HG03135 (cell line): ENCODE measurements at regions not wholly inside any gene's neighbourhood (a gene's known extent, or its start where the extent isn't known, plus 50 kb on each side); places are given as distances from the start of the nearest gene placed in this dataset.

ENCODE experiments used
- ATAC-seq: cut with Tn5 transposase; IDR thresholded peaks from one replicate; pipeline ENCODE4 v1.9.1; 2021; ENCODE audit warnings: mild to moderate bottlenecking, moderate library complexity; ENCODE audit not compliant: unreplicated experiment

DNA sequence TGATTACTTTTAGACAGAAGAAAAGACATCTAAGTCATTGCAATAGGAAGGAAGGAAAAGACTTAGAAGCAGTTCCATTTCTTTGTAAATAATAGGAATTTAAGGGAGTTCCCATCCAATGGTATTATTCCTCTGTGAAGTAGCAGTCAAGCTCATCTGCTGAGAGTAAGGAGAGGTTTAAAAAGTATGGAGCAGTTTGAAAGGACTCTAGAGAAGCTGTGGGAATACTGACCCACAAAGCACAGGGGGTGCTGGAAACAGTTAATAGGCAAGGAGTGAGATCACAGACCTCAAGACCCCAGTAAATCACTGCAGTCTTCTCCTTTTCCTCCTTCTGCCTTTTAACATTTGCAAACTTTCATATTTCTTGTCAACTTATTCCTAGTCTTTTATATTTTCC, 428.5 kb downstream of the ADAMTS20 start:
- no peak for ATAC-seq

DNA sequence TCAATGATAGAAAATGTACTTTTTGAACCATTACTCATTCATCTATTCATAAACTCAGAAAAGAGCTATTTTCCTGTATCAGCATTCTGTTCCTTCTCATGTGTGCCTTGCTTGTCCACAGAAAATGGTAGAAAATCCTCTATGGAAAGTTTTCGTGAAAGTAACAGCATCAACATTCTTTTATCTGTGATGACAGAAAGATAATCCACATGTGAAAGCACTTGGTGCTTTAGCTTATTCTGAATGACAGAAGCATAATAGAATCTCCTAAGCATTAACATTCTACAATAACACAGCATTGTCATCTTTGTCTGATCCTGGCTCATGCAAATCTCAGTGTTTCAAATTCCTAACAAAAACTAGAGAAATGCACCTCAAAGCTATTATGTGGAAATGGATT, 431.9 kb downstream of the ADAMTS20 start:
- no peak for ATAC-seq

DNA sequence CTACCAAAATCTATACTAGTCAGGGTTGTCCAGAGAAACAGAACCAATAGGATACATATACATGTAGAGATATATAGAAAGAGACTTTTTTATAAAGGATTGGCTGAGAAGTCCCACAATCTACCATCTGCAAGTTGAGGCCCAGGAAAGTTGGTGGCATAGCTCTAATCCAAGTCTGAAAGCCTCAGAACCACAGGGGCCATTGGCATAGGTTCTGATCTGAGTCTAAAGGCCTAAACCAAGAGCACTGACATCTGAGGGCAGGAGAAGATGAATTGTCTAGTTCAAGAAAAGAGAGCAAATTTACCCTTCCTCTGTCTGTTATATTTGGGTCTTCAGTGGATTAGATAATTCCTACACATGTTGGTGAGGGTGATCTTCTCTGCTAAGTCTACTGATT, 433.1 kb downstream of the ADAMTS20 start:
- no peak for ATAC-seq

DNA sequence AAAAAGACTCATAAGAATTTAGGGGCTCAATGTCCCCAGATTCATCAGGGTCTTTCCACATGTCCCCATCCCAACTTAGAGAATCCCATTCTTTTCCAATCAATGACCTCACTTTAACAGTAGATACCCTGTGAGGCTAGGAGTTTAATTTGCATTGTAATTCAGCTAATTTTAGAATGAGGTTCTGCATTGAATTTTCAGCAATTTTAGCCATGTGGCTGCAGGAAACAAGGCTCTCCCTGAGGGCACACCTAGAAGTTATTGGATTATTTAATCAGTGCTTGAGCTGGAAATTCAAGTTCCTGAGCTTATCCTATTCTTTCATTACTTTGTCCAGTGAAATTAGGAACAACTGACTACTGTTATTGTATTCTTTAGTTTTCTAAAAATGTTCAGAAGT, 433.8 kb downstream of the ADAMTS20 start:
- ATAC-seq, result no peak

DNA sequence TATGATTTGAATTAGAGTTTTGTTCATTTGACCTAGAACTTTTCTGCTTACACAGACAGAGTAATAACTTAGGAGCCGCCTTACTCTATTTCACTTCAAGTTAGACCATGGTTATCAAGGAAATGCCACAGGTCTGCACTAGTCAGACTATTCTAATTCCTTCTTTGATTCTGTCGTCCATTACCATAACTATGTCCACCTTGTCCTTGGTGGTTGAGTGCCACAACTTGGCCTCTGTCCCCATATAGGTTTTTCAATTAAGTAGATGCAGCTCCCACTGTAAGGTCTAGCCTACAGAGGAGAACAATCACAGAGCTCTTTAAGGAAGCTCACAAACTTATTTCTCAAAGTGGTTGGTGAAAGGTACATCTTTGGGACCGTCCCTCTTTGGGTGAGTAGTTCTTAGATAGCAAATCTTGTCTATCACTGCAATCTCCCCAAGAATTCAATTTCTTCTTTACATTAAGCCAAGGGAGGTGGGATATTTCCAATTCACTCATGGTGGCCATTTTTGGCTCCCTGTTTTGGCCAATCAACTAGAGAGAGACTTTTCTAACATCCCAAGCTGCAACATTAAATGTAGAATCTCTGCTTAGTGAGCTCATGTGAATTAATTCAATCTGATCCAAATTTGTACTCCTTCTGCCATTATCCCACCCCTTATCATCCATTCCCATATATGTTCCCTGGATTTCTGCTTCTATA, 434.6 kb downstream of the ADAMTS20 start:
- ATAC-seq, result no peak

DNA sequence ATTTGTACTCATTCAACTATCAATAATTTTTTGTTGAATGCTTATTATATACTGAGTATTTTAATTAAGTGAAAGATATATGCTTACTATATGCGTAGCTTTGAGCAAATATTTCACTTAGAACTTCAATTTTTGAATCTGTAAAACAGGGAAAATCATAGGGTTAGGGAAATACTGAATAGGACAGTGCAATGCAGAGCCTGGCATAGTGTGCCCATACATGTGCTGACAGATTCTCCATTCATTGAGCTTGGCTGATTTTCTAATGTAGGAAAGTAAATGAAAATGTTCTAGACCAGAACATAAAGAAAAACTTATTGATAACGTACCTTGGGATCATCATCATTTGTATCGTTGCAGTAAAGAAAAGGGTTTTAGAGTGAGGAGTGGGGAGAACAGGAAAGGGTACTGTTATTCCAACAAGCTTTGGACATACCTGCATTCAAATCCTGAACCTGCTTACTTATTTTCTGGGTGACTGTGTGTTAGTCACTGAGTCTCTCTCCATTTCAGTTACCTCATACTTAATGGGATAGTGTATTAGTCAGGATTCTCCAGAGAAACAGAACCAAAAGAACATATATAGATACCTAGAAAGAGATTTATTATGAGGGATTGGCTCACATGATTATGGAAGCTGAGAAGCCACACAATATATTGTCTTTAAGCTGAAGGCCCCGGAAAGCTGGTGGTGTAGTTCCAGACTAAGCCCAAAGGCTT, 436.4 kb downstream of the ADAMTS20 start:
- ATAC-seq, result no peak

DNA sequence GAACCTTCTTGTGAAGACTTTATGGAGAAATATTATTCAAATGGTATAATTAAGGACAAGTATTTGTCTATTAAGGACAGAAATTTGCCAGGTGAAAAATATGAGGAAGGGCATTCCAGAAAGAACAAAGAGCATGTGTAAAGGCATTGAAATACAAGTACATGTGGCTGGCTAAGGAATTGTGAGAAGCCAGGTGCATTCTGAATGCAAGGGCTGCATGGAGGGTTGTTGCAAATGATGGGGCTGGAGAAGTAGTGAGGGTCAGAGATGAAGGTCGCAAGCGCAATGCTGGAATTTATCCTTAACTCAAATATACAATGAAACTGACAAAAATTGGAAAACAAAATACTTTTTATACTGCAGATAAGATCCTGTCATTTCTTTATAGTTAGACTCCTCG, 437.7 kb downstream of the ADAMTS20 start:
- no peak for ATAC-seq

DNA sequence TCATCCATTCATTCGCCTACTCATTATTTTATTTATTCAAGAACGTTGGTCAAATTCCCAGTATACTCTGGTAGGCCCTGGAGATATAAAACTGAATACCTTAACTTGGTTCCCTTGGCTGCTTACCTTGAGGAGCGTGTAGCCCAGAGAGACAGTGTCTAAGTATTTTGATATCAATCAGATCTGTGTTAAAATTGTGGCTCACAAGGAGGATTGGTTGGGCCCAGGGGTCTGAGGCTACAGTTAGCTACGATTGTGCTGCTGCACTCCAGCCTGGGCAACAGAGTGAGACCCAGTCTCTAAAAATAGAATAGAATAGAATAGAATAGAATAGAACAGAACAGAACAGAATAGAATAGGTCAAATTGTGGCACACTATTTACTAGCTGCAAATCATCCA, 438.4 kb downstream of the ADAMTS20 start:
- no peak for ATAC-seq

DNA sequence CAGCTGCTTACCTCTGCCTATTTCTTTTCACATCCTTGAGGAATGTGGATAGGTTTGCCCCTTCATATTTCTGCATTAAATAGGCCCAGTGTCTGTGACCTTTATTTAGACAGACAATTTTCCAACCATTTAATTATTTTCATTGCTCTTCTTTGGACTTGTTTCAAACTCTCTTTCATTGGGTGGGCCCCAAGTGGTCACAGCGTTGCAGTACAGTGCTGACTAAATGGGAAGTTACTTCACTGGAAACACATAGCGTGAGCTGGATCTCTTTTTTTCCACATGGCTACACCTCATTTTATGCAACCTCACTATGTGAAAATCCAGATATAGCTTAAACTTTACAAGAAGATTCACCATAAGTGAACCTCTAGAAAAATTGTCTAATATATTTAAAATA, 438.9 kb downstream of the ADAMTS20 start:
- ATAC-seq, result no peak

DNA sequence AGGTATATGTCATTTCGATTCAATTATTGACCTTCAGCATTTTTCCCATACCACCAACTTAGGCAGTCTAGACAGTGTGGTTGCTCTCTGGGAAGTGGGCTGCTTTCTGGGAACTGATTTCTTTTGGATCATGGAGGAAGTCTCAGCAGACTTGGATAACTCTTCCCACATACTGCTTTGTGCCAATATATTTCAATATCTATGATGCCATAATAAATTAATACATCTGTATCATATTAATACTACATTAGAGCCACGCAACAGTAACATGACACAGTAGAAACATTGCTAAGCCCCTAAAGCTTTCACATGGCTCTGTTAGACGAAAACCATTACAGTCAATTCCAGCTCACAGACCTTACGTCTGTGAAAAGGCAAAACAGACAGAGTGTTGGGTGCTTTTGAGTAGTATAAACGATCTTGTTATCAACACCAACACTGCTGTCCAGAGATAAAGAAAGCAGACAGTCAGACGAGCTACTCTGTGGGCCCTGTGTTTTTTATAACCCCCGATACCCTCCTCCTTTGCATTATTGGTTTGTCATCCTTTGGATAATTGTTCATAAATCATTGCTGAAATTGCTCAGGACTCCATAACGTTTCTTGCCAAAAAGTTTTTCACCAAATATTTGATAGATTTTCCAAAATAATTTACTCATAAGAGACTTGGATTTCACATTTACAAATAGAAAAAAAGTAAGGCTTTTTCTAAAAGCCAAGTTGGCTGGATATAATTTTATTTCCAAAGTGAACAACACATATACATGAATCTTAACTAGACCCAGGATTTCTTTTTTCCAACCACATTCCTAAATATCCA, 439.7 kb downstream of the ADAMTS20 start:
- ATAC-seq, result no peak

DNA sequence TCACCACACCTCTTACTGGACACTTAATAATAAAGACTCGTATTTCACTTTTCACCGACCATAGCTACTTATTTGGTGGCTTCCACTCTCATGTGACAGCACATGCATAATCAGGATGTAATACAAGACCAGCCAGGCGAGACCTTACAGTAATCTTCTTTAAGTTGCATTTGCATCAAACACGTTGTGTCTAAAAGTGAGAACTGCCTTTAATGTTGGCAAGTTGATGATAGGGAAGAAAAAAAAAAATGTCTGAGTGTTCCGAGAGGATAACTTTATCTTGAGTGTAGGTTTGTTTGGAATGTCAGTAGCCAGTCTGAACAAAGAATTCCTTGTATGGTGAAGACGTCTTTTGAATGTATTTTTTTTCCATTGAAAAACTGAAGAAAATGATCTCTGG, 440.4 kb downstream of the ADAMTS20 start:
- ATAC-seq, result no peak

DNA sequence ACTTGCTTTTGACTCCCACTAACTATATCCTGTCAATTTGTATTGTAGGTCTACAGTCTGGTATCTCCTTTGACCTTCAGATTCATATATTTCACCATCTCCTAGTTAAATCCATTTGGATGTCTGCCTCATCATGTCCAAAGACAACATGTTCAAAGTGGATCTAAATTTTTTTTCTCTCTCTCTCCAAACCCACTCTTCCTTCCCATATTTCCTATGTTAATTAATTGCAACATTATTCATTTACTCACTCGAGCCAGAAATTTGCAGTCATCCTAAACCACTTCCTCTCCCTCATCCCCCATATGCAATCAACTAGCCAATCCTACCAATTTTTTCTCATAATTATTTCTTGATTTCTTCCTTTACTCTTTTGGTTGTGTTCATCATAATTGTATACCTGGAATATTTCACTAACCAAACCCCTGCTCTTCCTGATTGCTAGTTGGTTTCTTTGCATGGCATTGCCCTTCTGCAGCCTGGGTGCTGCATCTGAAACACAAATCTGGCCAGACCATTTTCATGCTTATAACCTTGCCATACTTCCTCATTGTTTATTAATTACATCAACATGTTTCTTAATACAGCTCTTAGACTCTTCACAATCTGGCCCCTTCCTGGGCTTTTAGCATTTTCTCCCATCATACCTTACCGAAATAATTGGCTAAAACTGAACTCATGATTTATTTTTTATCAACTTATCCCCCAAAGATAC, 442.2 kb downstream of the ADAMTS20 start:
- ATAC-seq, result no peak

DNA sequence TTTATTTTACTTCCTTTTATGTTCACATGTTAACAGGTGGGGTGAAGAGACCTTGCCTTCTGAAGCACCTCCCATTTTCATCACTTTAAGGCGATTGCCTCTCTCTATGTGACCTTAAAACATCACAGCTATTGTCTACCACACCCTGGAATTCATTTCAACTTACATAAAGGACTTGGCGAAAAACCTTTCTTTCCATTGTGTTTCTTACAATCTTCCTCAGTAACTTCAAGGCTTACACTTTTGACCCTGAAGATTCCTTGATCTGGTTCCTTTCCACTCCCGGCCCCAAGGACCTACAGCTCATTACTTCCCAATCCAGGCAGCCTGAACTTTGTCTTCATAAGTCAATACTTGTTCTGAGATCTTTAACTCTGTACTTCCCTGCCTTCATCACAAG, 443.3 kb downstream of the ADAMTS20 start:
- no peak for ATAC-seq

DNA sequence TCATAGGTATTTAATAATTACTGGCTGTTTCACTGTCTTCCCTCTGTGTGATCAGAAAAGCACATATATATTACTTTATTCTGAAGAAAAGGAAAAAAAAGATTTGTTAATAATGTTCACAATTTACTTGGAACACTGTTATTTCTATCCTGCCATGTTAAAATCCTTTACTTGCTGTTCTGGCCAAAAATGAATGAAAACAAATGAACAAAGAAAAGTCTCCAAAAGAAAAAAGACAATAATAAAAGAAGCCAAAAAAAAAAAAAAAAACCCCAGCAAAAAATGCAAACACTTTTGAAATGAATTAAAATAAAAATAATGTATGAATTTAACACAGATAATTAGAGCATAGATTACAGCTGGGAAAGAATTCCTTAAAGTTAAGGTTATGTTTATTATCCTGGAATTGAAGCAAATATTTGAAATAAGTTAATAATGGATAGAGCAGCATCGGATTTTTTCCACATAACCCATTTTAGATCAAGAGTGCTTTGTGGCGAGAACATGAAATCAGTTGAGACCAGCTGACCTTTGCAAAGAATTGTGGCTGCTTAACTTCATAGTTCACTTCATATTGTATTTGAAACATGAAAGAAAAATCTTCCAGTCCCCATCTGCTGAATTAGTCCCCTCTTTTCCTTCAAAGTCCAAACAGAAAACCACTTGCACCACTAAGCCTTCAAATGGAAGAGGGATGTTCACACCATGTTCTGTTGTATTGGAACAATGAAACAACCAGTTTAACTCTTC, 444.8 kb downstream of the ADAMTS20 start:
- no peak for ATAC-seq

DNA sequence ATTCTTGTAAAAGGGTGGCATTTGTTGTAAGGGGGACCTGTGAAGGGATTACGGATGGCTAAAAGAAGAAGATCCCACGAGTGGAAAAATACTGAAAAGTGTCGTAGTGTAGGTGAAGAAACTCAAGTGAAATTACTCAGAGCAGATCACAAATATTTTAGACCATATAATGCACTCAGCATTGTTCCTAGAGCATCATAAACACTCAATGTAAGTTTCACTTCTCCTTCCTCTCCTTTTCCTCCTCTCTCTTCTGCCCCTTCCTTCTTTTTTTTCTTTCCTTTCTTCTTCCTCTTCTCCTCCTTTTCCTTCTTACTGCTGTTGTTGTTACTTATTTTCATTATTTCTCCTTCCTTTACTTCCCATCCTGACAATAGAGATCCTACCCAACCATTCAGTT, 445.6 kb downstream of the ADAMTS20 start:
- no peak for ATAC-seq

DNA sequence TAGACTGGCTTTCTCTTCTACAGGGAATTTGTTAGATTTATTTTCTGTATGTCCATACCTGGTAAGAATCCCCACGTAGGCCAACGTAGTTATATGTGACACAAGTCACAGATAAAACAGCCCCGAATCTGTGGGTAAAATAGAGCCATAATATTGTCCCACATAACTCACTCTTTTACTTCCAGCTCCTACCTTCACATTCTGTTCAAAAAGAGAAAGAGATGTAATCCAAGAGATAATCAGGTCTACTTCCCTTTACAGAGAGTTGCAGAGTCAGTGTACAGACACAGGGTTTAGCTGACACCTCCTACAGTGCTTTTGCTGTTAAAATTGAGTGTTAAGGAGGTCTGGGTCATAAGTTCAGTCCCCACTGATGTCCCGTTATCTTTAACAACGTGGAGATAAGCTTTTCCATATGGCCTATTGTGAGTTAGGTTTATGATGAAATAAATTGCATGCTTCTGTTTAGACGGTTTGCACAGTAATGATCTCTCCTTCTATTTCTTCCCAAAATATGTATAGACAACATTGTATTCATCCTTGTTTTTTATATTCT, 446.5 kb downstream of the ADAMTS20 start:
- ATAC-seq, result no peak

DNA sequence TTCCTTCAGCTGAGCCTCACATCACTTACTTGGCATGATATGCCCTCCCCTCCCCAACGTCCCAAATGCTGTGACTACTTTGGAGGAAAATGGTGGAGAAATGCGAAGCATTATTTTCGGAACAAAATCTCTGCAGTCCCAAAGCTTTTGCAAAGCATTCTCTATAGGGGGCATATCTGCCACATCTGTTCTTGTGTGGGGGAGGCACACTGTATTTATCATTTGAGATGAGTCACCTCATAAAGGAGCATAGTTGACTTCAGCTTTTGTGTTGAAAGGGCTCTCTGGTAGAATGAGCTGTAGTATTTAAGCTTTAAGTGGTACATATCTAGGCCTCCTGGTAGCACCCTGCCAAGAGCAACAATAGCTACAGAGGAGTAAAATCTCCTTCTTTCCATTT, 447.5 kb downstream of the ADAMTS20 start:
- no peak for ATAC-seq

DNA sequence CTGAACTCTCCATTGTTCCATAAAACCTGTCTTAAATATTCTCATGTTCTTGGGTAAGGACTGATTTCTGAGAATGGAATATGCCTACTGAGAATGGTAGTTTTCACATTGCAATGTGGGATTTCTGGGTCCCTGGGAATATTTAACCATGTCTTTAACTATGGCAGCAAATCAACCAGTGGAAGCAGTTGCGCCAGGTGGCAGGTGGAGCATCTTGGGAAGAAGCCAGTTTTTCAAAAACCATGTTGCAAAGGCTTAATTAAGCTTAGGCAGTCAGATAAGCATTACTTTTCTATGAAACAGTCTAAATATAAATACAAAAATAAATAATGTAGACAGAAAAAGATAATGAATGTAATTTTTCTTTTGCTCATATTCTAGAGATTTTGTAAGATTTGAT, 448.1 kb downstream of the ADAMTS20 start:
- ATAC-seq, result no peak

DNA sequence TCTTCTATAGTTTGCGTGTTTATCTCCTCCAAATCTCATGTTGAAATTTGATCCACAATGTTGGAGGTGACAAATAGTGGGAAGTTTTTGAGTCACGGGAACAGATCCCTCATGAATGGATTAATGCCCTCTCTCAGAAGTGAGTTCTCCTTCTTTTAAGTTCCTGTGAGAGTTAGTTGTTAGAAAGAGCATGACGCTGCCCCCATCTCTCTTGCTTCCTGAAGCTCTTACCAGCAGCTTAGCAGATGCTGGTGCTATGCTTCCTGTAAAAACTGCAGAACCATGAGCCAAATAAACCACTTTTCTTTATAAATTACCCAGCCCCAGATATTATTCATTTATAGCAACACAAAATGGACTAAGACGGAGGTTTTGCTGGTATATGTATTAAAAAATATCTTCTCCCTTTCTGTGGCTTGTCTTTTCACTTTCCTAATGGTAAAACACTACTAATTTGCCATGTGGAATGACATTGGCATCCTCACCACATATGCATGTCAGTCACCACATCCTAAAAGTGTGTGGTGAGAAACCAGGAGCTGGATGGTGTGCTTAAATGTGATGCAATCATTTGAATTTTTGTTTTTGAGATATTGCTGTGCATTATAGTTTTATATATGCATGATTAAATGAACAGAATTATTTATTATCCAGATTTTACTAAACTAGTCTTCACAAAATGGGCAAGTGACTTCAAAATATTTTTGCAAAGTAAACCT, 449.3 kb downstream of the ADAMTS20 start:
- no peak for ATAC-seq

DNA sequence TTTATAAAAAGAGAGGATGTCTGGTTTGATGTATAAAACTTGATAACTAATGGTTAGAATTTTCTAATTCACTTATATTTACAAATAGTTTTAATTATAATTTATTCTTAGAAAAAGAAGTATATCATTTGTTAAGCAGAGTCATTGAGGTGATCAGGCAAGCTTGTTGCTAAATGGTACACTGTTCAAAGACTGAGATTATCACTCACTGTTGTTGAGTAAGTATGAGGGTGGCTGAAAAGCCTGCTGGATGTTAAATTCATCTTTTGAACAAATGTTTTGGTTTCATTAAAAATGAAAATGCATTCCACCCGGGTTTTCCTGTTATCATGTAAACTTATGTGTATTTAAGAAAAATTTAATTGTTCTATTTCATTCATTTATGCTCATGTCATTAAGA, 451.8 kb downstream of the ADAMTS20 start:
- no peak for ATAC-seq
